ENCODE measurements at regions not wholly inside any gene's neighbourhood (a gene's known extent, or its start where the extent isn't known, plus 50 kb on each side); places are given as distances from the start of the nearest gene placed in this dataset.

DNA sequence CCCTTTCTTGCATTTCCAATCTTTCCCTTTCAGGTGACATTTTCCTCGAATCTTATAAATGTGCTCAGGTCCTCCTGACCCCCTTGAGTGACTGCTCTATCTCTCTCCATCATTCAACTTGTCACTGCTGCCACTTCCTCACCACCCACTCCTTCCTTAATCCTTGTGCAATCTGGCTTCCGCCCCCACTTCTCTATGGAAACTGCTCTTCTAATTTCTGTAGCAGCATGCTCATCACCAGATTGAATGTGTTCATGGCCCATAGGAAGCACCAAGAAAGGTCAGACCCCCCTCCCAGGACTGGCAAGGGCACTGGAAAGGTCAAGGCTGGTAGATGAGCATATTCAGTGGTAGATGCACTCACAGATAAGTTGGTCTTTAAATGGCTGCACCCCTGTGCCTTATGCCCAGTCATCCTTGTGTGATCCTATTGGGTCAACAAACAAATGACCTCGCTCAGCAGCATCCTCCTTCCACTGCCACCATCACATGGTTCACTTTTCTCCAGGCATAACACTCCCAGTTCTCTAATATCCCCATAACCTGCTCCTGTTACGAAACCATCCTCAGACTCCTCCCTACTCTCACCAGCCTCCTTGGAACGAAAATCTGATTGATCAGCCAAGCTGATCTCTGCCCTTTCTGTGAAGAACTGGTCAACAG is 288.5 kb upstream of the POU3F1 start:
- H3K4me1 Mint-ChIP-seq, result no peaks in the 10 kb centered on the region
- H3K27me3 Mint-ChIP-seq, result peaks cover 8% of the 10 kb centered on the region
- no peaks in the 10 kb centered on the region for H3K9me3 Mint-ChIP-seq
- ATAC-seq (ENCODE audit: low read depth), result no peak
- H3K27ac Mint-ChIP-seq, result no peak overlapping the region
- no peak for DNase-seq
- H3K36me3 Mint-ChIP-seq, result no peaks in the 10 kb centered on the region
- H3K4me3 Mint-ChIP-seq, result no peak overlapping the region
- POLR2A ChIA-PET, result no interaction called here

DNA sequence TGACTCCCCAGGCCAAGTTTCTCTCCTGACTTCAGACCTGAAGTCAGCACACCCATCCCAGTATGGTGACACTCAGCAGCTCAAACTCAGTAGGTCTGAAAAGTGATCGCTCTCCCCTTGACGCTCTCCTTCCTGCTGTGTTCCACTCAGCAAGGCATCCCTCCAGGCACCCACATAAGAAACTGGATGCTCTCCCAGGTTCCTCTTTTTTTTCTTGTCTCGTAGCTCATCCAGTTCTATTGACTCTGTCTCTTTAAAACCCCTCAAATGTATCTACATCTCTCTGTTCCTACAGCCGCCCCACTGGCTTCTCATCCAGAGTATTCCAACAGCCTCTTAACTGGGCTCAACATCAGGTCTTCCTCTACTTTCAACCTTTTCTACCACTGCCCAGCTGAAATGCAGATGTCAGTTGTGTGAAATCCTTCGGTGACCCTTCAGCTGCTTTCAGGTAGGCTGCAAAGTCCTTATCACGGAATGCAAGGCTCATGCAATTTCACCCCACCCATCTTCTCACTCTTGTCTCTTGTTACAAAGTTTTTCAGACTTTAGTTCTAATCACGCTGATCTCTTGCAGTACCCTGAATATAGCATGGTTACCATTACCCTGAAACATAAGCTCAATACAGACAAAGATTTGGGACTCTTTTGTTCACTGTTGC is 286.2 kb upstream of the POU3F1 start:
- Mint-ChIP-seq H3K4me3 (no peak overlapping the region), H3K27me3 (peaks cover 8% of the 10 kb centered on the region), H3K9me3 (no peaks in the 10 kb centered on the region), H3K4me1 (no peaks in the 10 kb centered on the region), H3K36me3 (no peaks in the 10 kb centered on the region), H3K27ac (no peak overlapping the region)
- DNase-seq (no peak), ATAC-seq (ENCODE audit: low read depth) (no peak)
- POLR2A ChIA-PET, result no interaction called here

DNA sequence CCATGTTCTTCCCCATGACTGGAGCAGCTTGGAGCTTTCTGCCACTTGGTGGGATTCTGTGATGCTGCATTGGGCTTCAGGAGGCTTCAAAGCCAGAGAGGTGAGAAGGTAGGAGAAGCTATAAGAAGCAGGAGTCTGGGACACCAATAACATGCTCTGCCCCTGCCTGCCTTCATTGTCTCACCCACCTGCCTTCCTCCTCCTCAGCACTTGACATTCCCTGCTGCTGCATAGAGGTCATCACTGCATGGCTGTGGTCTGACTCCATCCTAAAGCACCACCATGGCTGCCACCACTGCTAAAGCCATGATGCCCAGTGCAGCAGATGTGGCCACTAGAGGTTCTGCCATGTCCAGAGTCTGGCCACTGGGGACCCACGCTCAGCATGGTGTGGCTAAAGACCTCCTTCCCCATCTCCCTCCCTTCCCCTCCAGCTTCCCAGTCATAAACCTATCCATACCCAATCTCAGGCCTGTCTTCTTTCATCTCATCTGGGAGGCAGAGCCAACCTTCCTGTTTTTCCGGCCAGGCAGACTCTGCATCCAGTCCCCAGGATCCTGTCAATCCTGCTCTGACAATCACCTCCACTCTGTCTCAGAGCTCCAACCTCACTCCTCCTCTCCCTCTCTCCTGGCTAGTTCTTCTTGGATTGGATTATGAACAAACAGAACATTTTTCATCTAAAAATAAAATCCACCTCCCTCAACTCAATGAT is 285.1 kb upstream of the POU3F1 start:
- ATAC-seq (ENCODE audit: low read depth) (no peak), DNase-seq (no peak)
- H3K27ac Mint-ChIP-seq, result no peak overlapping the region
- H3K9me3 Mint-ChIP-seq, result no peaks in the 10 kb centered on the region
- H3K4me3 Mint-ChIP-seq, result no peak overlapping the region
- POLR2A ChIA-PET, result no interaction called here
- no peaks in the 10 kb centered on the region for H3K36me3 Mint-ChIP-seq
- no peaks in the 10 kb centered on the region for H3K4me1 Mint-ChIP-seq
- H3K27me3 Mint-ChIP-seq, result peaks cover 9% of the 10 kb centered on the region

DNA sequence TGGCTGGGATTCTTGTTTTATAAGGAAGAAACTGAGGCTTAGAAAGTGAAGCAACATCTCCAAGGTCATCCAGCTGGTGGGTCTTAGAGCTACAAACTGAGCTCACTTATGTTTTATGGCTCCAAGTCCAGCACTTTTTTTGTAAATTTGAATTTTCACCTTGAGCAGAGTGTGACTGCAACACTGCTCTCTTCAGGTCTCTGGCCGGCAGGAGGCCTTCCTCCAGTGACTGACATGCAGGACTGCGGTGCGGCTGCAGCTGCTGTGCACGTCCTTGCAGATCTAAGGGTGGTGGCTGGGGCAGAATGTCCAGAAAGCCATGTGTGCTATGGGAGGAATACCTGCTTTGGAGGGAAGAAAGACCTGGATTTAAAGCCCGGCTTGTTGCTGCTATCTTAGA is 284.2 kb upstream of the POU3F1 start:
- POLR2A ChIA-PET, result no interaction called here
- no peaks in the 10 kb centered on the region for H3K4me1 Mint-ChIP-seq
- no peak overlapping the region for H3K27ac Mint-ChIP-seq
- no peak overlapping the region for H3K4me3 Mint-ChIP-seq
- H3K36me3 Mint-ChIP-seq, result no peaks in the 10 kb centered on the region
- peaks cover 7% of the 10 kb centered on the region for H3K27me3 Mint-ChIP-seq
- ATAC-seq (ENCODE audit: low read depth) (no peak), DNase-seq (no peak)
- no peaks in the 10 kb centered on the region for H3K9me3 Mint-ChIP-seq

DNA sequence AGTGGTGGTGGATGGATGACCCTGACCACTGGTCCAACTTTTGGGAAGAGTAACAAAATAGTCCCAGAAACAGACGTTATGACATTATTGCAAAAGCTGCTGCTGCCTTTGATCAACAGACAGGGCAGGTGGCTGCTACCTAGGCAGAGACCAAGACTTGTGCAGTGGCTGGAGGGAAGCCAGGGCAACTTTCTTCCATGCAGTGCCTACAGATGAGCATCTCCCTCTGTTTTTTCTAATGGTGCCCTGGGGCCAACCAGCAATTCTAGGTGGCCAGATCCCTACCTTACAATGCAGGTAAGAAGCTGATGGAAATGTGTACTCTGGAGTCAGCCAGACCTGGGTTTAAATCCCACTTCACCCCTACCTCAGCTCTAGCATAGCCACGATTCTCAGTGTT is 283.1 kb upstream of the POU3F1 start:
- POLR2A ChIA-PET, result no interaction called here
- Mint-ChIP-seq H3K4me3 (no peak overlapping the region), H3K4me1 (no peaks in the 10 kb centered on the region), H3K36me3 (no peaks in the 10 kb centered on the region), H3K27me3 (peaks cover 7% of the 10 kb centered on the region), H3K9me3 (no peaks in the 10 kb centered on the region), H3K27ac (no peak overlapping the region)
- ATAC-seq (ENCODE audit: low read depth) (no peak), DNase-seq (no peak)

DNA sequence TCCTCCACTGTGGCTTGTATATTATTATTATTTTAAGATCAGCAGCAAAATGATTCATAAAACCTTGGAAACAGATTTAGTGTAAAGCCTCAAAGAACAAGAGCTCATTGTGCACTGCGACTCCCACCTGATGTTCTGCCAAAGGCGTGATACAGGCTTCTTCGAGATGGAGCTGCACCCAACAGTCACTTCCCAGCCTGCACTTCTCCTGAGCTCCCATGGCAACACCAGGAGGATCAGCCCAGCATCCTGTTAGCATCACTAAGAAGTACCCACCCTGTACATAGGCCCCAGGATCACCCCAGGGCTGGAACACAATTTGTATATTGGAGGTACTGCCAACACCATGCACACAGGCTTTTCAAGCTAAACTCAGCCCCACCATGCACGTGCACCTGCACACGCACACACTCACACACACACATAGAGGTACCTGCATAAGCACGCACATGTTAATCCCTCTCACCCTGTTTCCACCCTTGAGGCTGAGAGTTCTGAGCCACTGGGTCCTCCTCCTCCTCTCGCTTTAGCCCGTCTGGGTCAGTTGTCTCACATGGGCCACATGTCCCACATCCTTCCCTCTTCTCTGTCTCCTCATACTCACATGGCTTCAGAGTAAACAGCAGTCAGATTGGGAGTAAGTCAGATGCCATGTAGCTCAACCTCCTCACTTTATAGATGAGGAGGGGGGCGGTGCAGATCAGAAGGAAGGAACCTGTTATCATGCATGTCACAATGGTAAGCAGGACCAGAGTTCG is 281.9 kb upstream of the POU3F1 start:
- Mint-ChIP-seq H3K27ac (no peak overlapping the region), H3K4me1 (no peaks in the 10 kb centered on the region), H3K4me3 (no peak overlapping the region), H3K36me3 (no peaks in the 10 kb centered on the region), H3K27me3 (peaks cover 7% of the 10 kb centered on the region), H3K9me3 (no peaks in the 10 kb centered on the region)
- DNase-seq, result no peak
- ATAC-seq (ENCODE audit: low read depth), result no peak
- POLR2A ChIA-PET, result no interaction called here

DNA sequence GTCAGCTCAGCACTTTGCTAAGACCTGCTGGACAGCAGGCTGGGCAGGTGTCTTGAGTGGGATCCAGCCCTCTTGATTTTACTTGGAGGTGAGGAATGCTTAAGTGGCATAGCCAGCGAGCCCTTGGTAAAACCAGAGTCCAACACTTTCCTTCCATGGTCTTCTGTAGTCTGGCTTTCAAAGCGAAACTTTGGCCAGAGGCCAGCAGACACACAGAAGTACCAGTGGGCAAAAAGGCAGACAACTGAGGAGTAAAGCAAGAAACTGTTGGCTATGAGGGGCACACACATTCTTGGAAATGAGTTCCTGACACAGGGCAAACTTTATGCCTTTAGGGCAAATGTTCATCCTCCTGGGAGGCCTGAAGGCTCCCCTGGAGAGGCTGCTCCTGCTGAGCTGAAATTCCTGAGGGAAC is 281.0 kb upstream of the POU3F1 start:
- no peak overlapping the region for H3K27ac Mint-ChIP-seq
- POLR2A ChIA-PET, result no interaction called here
- H3K4me3 Mint-ChIP-seq, result no peak overlapping the region
- no peaks in the 10 kb centered on the region for H3K4me1 Mint-ChIP-seq
- H3K27me3 Mint-ChIP-seq, result peaks cover 13% of the 10 kb centered on the region
- DNase-seq (no peak), ATAC-seq (ENCODE audit: low read depth) (no peak)
- no peaks in the 10 kb centered on the region for H3K9me3 Mint-ChIP-seq
- no peaks in the 10 kb centered on the region for H3K36me3 Mint-ChIP-seq

DNA sequence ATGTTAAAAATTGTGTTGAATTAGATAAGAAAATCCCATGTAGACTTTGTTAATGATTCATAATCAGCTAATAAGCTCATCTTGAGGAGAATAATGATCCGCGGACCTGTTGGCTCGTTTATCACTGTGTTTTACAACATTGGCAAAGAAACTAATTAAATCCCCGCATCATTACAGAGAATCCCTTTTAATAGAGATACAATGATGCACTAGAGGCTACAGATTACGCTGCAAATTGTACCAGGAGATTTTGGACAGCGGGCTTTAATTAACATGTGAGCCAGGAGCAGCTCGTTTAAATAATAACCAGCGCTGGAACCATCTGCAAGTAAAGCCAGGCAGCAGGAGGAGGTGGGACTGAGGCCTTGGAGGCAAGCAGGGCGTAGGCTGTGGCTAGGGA is 280.3 kb upstream of the POU3F1 start:
- Mint-ChIP-seq H3K36me3 (no peaks in the 10 kb centered on the region), H3K27ac (no peak overlapping the region), H3K27me3 (peaks cover 15% of the 10 kb centered on the region), H3K9me3 (no peaks in the 10 kb centered on the region), H3K4me3 (no peak overlapping the region), H3K4me1 (no peaks in the 10 kb centered on the region)
- POLR2A ChIA-PET, result no interaction called here
- no peak for DNase-seq
- no peak for ATAC-seq (ENCODE audit: low read depth)

DNA sequence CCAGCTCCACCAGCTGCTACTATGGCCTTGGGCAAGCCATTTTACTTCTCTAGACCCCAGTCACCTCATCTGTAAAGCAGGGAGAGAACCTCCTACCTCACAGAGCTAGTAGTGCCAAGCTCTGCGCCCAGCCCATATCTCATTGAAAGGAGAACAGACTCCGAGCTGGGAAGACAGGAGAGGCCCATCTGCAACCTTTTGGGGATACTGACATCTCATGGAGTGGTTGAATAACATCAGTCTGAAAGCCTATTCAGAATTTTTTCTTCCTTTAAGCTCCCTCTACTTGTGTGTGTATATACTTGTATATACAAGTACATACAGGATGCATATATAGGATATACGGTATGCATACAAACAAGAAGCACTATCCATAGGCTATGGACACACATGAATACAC is 279.5 kb upstream of the POU3F1 start:
- POLR2A ChIA-PET, result no interaction called here

DNA sequence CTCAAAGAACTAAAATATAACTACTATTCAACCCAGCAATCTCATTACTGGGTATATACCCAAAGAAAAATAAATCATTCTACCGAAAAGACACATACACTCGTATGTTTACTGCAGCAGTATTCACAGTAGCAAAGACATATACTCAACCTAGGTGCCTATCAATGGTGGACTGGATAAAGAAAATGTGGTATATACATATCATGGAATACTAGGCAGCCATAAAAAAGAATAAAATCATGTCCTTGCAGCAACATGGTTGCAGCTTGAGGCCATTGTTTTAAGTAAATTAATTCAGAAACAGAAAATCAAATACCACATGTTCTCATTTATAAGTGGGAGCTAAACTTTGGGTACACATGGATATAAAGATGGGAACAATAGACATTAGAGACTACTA is 266.2 kb upstream of the POU3F1 start:
- Mint-ChIP-seq H3K36me3 (no peaks in the 10 kb centered on the region), H3K27me3 (peaks cover 45% of the 10 kb centered on the region), H3K27ac (no peak overlapping the region), H3K4me1 (no peaks in the 10 kb centered on the region), H3K4me3 (no peak overlapping the region), H3K9me3 (peaks cover 2% of the 10 kb centered on the region)
- POLR2A ChIA-PET, result no interaction called here
- no peak for ATAC-seq (ENCODE audit: low read depth)
- no peak for DNase-seq

More for the DNA sequence above, 279.5 kb upstream of the POU3F1 start:
- Mint-ChIP-seq H3K9me3 (no peaks in the 10 kb centered on the region), H3K36me3 (no peaks in the 10 kb centered on the region), H3K4me1 (no peaks in the 10 kb centered on the region), H3K27ac (no peak overlapping the region), H3K4me3 (no peak overlapping the region), H3K27me3 (peaks cover 13% of the 10 kb centered on the region)
- no peak for DNase-seq
- ATAC-seq (ENCODE audit: low read depth), result no peak

DNA sequence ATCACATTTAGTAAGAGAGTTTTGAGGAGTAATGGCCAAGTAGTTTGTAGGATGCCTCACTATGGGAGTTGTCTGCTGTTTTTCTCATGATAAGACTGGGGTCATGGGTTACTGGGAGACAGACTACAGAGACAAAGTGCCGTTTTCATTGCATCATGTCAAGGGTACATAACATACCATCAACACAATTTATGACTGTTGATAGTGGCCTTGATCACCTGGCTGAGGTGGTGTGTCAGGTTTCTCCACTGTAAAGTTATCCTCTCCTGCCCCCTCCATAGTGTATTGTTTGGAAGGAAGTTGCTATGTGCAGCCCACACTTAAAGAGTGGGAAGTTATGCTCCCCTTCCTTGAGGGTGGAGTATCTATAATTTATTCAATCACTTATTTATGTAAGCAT is 263.5 kb upstream of the POU3F1 start:
- POLR2A ChIA-PET, result no interaction called here
- no peaks in the 10 kb centered on the region for H3K36me3 Mint-ChIP-seq
- DNase-seq, result no peak
- ATAC-seq (ENCODE audit: low read depth), result no peak
- peaks cover 43% of the 10 kb centered on the region for H3K27me3 Mint-ChIP-seq
- H3K4me1 Mint-ChIP-seq, result no peaks in the 10 kb centered on the region
- H3K9me3 Mint-ChIP-seq, result peaks cover 2% of the 10 kb centered on the region
- H3K27ac Mint-ChIP-seq, result no peak overlapping the region
- no peak overlapping the region for H3K4me3 Mint-ChIP-seq

DNA sequence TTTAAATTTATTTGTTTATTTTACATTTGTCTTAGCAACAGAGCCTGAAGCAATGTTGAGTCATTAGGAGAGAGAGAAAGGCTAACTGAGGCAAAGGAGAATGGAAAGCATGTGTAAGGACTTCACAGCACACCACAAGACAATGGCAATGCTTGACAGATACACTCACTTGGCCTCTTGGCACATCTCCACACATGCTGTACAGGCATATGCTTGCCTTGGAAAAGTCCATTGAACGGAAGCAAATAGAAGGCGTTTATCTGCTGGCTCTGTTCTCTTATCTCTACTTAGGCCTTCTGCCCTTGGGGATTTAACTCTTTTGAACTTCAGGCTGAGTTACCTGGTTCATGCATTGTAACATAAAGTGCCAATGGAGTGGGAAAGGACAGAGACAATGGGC is 262.2 kb upstream of the POU3F1 start:
- Mint-ChIP-seq H3K4me1 (no peaks in the 10 kb centered on the region), H3K9me3 (peaks cover 2% of the 10 kb centered on the region), H3K27ac (no peak overlapping the region), H3K27me3 (peaks cover 50% of the 10 kb centered on the region), H3K4me3 (no peak overlapping the region), H3K36me3 (no peaks in the 10 kb centered on the region)
- no peak for DNase-seq
- POLR2A ChIA-PET, result no interaction called here
- ATAC-seq (ENCODE audit: low read depth), result no peak

DNA sequence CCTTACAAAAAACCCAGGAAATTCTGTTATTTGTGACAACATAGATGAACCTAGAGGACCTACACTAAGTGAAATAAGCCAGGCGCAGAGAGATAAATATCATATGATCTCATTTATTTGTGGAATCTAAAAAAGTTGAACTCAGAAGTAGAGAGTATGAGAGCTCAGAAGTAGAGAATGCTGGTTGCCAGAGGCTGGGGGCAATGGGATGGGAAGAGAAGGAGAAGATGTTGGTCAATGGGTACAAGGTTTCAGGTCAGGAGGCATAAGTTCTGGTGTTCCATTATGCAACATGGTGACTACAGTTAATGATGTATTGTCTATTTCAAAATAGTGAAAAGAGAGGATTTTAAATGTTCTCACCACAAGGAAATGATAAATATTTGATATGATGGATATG is 259.1 kb upstream of the POU3F1 start:
- POLR2A ChIA-PET, result no interaction called here
- no peaks in the 10 kb centered on the region for H3K36me3 Mint-ChIP-seq

DNA sequence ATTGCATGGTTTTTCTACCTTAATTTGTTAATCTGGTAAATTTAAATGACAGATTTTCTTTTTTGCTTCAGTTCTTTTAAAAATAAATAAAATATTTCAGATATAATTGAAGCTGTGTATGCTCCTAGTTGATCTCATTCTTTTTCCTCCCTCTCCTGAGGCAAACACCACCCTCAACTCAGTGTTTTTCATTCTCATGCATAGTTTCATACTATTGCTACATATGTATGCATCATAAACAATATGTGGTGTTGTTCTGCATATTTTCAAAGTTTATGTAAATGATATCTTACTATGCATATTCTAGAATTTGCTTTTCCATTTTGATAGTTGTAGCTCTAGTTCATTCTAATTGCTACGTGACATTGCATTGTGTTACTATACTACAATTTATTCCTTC is 257.2 kb upstream of the POU3F1 start:
- H3K36me3 Mint-ChIP-seq, result no peaks in the 10 kb centered on the region
- peaks cover 33% of the 10 kb centered on the region for H3K27me3 Mint-ChIP-seq
- H3K4me1 Mint-ChIP-seq, result no peaks in the 10 kb centered on the region
- H3K27ac Mint-ChIP-seq, result no peak overlapping the region
- ATAC-seq (ENCODE audit: low read depth) (no peak), DNase-seq (no peak)
- POLR2A ChIA-PET, result no interaction called here
- no peak overlapping the region for H3K4me3 Mint-ChIP-seq
- no peaks in the 10 kb centered on the region for H3K9me3 Mint-ChIP-seq

More for the DNA sequence above, 259.1 kb upstream of the POU3F1 start:
- Mint-ChIP-seq H3K4me1 (no peaks in the 10 kb centered on the region), H3K9me3 (no peaks in the 10 kb centered on the region), H3K4me3 (no peak overlapping the region), H3K27ac (no peak overlapping the region), H3K27me3 (peaks cover 39% of the 10 kb centered on the region)
- DNase-seq, result no peak
- no peak for ATAC-seq (ENCODE audit: low read depth)

All from activated naive CD8-positive, alpha-beta T cell treated with anti-CD3 and anti-CD28 coated beads, Interleukin-2, amount 10 ng/mL, durations not matched to agents 7 days and 5 days (primary cell).